HEK293 (cell line): ENCODE measurements at regions not wholly inside any gene's neighbourhood (a gene's known extent, or its start where the extent isn't known, plus 50 kb on each side); places are given as distances from the start of the nearest gene placed in this dataset.

ENCODE experiments used
- CTCF ChIA-PET: fragments of 350-600 bp; formaldehyde crosslinking; extraction: SDS; loops from one replicate; lab custom pipeline; 2021; ENCODE audit warnings: antibody characterized with exemption; lab: Yijun Ruan, JAX
- POLR2A ChIA-PET: fragments of 300-600 bp; formaldehyde crosslinking; extraction: SDS; loops from one replicate; lab custom pipeline; 2020; ENCODE audit warnings: antibody characterized with exemption, inconsistent platforms; lab: Yijun Ruan, JAX
- H3K27ac ChIP-seq: fragments of 200-500 bp; sonication (Bioruptor generic); 2 replicates; pipeline ENCODE4 v1.5.1; 2014; ENCODE audit warnings: low read depth, low read length, control low read depth, inconsistent platforms; ENCODE audit errors: extremely low read depth
- H3K36me3 ChIP-seq, 2 experiments: fragments of 200-500 bp in 1 of 2; sonication (Bioruptor generic) in 1 of 2; 1 replicate in 1 of 2; 2 replicates in 1 of 2; pipeline ENCODE4 v1.5.1; 2014 to 2017; ENCODE audit warnings: inconsistent platforms in 2 of 2, low read length in 2 of 2; ENCODE audit not compliant: control insufficient read depth in 2 of 2, insufficient read depth in 1 of 2
- H3K4me1 ChIP-seq: fragments of 200-500 bp; sonication (Bioruptor generic); 2 replicates; pipeline ENCODE4 v1.5.1; 2014; ENCODE audit warnings: mild to moderate bottlenecking, low read length, inconsistent platforms; ENCODE audit not compliant: control insufficient read depth, insufficient read depth
- H3K4me3 ChIP-seq: 2 replicates; pipeline ENCODE4 v1.5.1; 2011; ENCODE audit warnings: low read depth, mild to moderate bottlenecking, control low read depth, low read length, moderate library complexity
- H3K9me3 ChIP-seq: fragments of 200-500 bp; sonication (Bioruptor generic); 2 replicates; pipeline ENCODE4 v1.5.1; 2014; ENCODE audit warnings: low read depth, low read length, inconsistent platforms; ENCODE audit not compliant: control insufficient read depth, insufficient read depth
- HOXD13 ChIP-seq: sonication (generic); formaldehyde crosslinking; IDR thresholded peaks from 2 replicates; pipeline ENCODE4 v1.8.0; 2022; ENCODE audit warnings: missing genetic modification reagents, borderline replicate concordance
- KLF16 ChIP-seq: fragments of 450-650 bp; formaldehyde crosslinking; IDR thresholded peaks from 2 replicates; pipeline ENCODE4 v1.5.1; 2017; ENCODE audit warnings: missing biosample characterization, missing genetic modification characterization
- KLF17 ChIP-seq: fragments of 450-650 bp; formaldehyde crosslinking; IDR thresholded peaks from 2 replicates; pipeline ENCODE4 v1.5.1; 2016; ENCODE audit warnings: missing biosample characterization, missing genetic modification characterization
- OVOL3 ChIP-seq: fragments of 450-650 bp; formaldehyde crosslinking; IDR thresholded peaks from 2 replicates; pipeline ENCODE4 v1.5.1; 2016; ENCODE audit warnings: missing biosample characterization, missing genetic modification characterization
- TRIM28 ChIP-seq: IDR thresholded peaks from 2 replicates; pipeline ENCODE4 v1.6.1; 2011; ENCODE audit warnings: low read length, control low read depth, borderline replicate concordance
- ZBTB1 ChIP-seq: fragments of 450-650 bp; formaldehyde crosslinking; IDR thresholded peaks from 2 replicates; pipeline ENCODE4 v1.5.1; 2016; ENCODE audit warnings: missing biosample characterization, missing genetic modification characterization
- ZFHX2 ChIP-seq: fragments of 450-650 bp; formaldehyde crosslinking; conservative IDR thresholded peaks from 2 replicates; pipeline ENCODE4 v1.5.1; 2016; ENCODE audit warnings: missing biosample characterization, missing genetic modification characterization
- ZNF146 ChIP-seq: fragments of 450-650 bp; formaldehyde crosslinking; IDR thresholded peaks from 2 replicates; pipeline ENCODE4 v1.5.1; 2016; ENCODE audit warnings: missing biosample characterization, missing genetic modification characterization
- ZNF174 ChIP-seq: fragments of 450-650 bp; formaldehyde crosslinking; IDR thresholded peaks from 2 replicates; pipeline ENCODE4 v1.5.0; 2017; ENCODE audit warnings: missing biosample characterization, mild to moderate bottlenecking, missing genetic modification characterization
- ZNF221 ChIP-seq: fragments of 450-650 bp; formaldehyde crosslinking; IDR thresholded peaks from 2 replicates; pipeline ENCODE4 v1.5.1; 2017; ENCODE audit warnings: missing biosample characterization, missing genetic modification characterization, borderline replicate concordance
- ZNF24 ChIP-seq: fragments of 450-650 bp; formaldehyde crosslinking; IDR thresholded peaks from 2 replicates; pipeline ENCODE4 v1.5.1; 2016; ENCODE audit warnings: missing biosample characterization, missing genetic modification characterization
- ZNF341 ChIP-seq: fragments of 450-650 bp; formaldehyde crosslinking; IDR thresholded peaks from 2 replicates; pipeline ENCODE4; 2016; ENCODE audit warnings: low read depth, missing biosample characterization, missing genetic modification characterization
- ZNF362 ChIP-seq: fragments of 450-650 bp; formaldehyde crosslinking; IDR thresholded peaks from 2 replicates; pipeline ENCODE4 v1.5.1; 2016; ENCODE audit warnings: missing biosample characterization, missing genetic modification characterization
- ZNF366 ChIP-seq: fragments of 450-650 bp; formaldehyde crosslinking; conservative IDR thresholded peaks from 2 replicates; pipeline ENCODE4 v1.5.1; 2016; ENCODE audit warnings: missing biosample characterization, missing genetic modification characterization
- ZNF391 ChIP-seq: fragments of 450-650 bp; formaldehyde crosslinking; IDR thresholded peaks from 2 replicates; pipeline ENCODE4 v1.5.1; 2016; ENCODE audit warnings: low read depth, missing biosample characterization, missing genetic modification characterization, borderline replicate concordance
- ZNF48 ChIP-seq: fragments of 450-650 bp; formaldehyde crosslinking; IDR thresholded peaks from 2 replicates; pipeline ENCODE4 v1.5.1; 2016; ENCODE audit warnings: missing biosample characterization, missing genetic modification characterization
- ZNF510 ChIP-seq: fragments of 450-650 bp; formaldehyde crosslinking; IDR thresholded peaks from 2 replicates; pipeline ENCODE4 v1.5.1; 2018; ENCODE audit warnings: mild to moderate bottlenecking, missing genetic modification characterization, missing biosample characterization; ENCODE audit not compliant: insufficient replicate concordance
- ZNF600 ChIP-seq: fragments of 450-650 bp; formaldehyde crosslinking; IDR thresholded peaks from 2 replicates; pipeline ENCODE4 v1.5.1; 2016; ENCODE audit warnings: missing biosample characterization, missing genetic modification characterization
- ZNF626 ChIP-seq: fragments of 450-650 bp; sonication (Bioruptor Pico); formaldehyde crosslinking; IDR thresholded peaks from 2 replicates; pipeline ENCODE4 v1.5.1; 2018; ENCODE audit warnings: missing biosample characterization, missing genetic modification characterization, inconsistent platforms
- ZNF639 ChIP-seq: fragments of 450-650 bp; formaldehyde crosslinking; IDR thresholded peaks from 2 replicates; pipeline ENCODE4 v1.5.1; 2016; ENCODE audit warnings: missing biosample characterization, missing genetic modification characterization
- ZNF660 ChIP-seq: fragments of 450-650 bp; IDR thresholded peaks from 2 replicates; pipeline ENCODE4 v1.5.1; 2018; ENCODE audit warnings: missing biosample characterization, mild to moderate bottlenecking, missing genetic modification characterization
- ZNF76 ChIP-seq: fragments of 450-650 bp; formaldehyde crosslinking; IDR thresholded peaks from 2 replicates; pipeline ENCODE4; 2016; ENCODE audit warnings: low read depth, missing biosample characterization, missing genetic modification characterization, borderline replicate concordance
- ZNF791 ChIP-seq: fragments of 450-650 bp; formaldehyde crosslinking; IDR thresholded peaks from 2 replicates; pipeline ENCODE4 v1.5.1; 2016; ENCODE audit warnings: missing biosample characterization, missing genetic modification characterization
- ZSCAN5A ChIP-seq: fragments of 450-650 bp; formaldehyde crosslinking; IDR thresholded peaks from 2 replicates; pipeline ENCODE4 v1.5.1; 2016; ENCODE audit warnings: missing biosample characterization, missing genetic modification characterization
- TF ChIP-seq, protein P1 (sequence below): fragments of 450-650 bp; formaldehyde crosslinking; IDR thresholded peaks from 2 replicates; pipeline ENCODE4 v1.5.1; 2016; ENCODE audit warnings: missing biosample characterization, missing genetic modification characterization
- TF ChIP-seq, protein P2 (sequence below): fragments of 450-650 bp; formaldehyde crosslinking; IDR thresholded peaks from 2 replicates; pipeline ENCODE4 v1.5.1; 2016; ENCODE audit warnings: missing biosample characterization, missing genetic modification characterization
- TF ChIP-seq, protein P3 (sequence below): fragments of 450-650 bp; formaldehyde crosslinking; IDR thresholded peaks from 2 replicates; pipeline ENCODE4 v1.5.1; 2017; ENCODE audit warnings: missing biosample characterization, missing genetic modification characterization

DNA sequence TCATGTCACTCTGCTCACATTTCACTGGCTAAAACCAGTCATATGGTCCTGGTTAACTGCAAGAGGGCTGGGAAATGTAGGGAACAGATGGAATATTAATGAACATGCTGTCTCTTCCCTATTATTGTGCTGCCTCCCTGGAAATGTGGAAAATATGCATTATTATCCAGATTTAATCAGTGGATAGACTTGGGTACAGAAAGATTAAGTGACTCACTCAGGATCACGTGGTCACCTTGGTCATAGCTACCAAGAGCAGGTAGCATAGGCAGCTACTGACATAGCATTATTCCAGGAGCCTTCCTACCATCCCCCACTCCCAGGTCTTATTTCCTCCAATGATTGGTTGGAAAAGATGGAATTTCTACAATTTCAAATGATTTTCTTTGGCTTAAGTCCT, 141.1 kb downstream of the HRH4 start:
- Histone ChIP-seq H3K27ac (no peak overlapping the region), H3K4me1 (no peaks in the 10 kb centered on the region), H3K4me3 (no peak overlapping the region), H3K9me3 (no peaks in the 10 kb centered on the region), H3K36me3 (no peaks in the 10 kb centered on the region)
- ChIA-PET CTCF (interaction anchor here (0.6 to 9.1 kb wide), 6 partner anchors 58 to 1418 kb away, joined by 3 to 92 read pairs (median 5); no protein-coding TSS in a partner anchor), POLR2A (no interaction called here)
- TF ChIP-seq KLF17 (tag by site-specific recombination) (no peak), ZNF791 (tag by site-specific recombination) (no peak), ZNF48 (tag by site-specific recombination) (no peak), ZNF341 (tag by site-specific recombination) (no peak), ZNF391 (no peak), OVOL3 (tag by site-specific recombination) (no peak), HOXD13 (no peak), TRIM28 (no peak), ZNF626 (tag by site-specific recombination) (no peak), ZNF76 (tag by site-specific recombination) (no peak), ZNF600 (tag by site-specific recombination) (no peak), ZFHX2 (no peak), ZNF146 (tag by site-specific recombination) (no peak), ZNF362 (no peak), ZNF660 (tag by site-specific recombination) (no peak), KLF16 (tag by site-specific recombination) (no peak), ZNF639 (tag by site-specific recombination) (no peak)
- TF ChIP-seq, protein P1, sequence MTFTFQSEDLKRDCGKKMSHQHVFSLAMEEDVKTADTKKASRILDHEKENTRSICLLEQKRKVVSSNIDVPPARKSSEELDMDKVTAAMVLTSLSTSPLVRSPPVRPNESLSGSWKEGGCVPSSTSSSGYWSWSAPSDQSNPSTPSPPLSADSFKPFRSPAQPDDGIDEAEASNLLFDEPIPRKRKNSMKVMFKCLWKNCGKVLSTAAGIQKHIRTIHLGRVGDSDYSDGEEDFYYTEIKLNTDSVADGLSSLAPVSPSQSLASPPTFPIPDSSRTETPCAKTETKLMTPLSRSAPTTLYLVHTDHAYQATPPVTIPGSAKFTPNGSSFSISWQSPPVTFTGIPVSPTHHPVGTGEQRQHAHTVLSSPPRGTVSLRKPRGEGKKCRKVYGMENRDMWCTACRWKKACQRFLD (tag by site-specific recombination) = no peak

DNA sequence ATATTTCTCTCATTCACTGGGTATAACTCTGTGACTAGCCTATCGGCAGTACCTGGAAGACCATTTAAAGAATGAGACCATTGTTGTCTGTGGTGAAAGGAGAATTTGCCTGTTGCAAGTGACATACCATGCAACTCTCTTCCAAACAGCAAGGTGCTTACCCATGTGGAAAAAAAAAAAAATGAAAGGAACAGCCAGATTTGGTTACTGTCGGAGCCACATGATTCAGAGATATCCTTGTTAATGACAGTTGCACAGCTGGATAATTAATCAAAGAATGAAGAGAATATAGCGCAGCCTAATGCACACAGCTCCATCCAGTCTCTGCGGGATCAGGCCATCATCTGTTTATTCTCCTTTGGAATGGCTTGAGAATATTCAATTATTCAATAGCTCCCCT, 141.8 kb downstream of the HRH4 start:
- H3K36me3 ChIP-seq = no peaks in the 10 kb centered on the region
- TF ChIP-seq, protein P2, sequence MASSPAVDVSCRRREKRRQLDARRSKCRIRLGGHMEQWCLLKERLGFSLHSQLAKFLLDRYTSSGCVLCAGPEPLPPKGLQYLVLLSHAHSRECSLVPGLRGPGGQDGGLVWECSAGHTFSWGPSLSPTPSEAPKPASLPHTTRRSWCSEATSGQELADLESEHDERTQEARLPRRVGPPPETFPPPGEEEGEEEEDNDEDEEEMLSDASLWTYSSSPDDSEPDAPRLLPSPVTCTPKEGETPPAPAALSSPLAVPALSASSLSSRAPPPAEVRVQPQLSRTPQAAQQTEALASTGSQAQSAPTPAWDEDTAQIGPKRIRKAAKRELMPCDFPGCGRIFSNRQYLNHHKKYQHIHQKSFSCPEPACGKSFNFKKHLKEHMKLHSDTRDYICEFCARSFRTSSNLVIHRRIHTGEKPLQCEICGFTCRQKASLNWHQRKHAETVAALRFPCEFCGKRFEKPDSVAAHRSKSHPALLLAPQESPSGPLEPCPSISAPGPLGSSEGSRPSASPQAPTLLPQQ (tag by site-specific recombination) = no peak
- TF ChIP-seq ZNF510 (no peak), OVOL3 (tag by site-specific recombination) (no peak), ZNF366 (no peak), KLF17 (tag by site-specific recombination) (no peak), ZNF24 (tag by site-specific recombination) (no peak), ZBTB1 (no peak), ZSCAN5A (tag by site-specific recombination) (no peak), ZNF174 (tag by site-specific recombination) (no peak), ZNF221 (no peak)
- TF ChIP-seq, protein P3, sequence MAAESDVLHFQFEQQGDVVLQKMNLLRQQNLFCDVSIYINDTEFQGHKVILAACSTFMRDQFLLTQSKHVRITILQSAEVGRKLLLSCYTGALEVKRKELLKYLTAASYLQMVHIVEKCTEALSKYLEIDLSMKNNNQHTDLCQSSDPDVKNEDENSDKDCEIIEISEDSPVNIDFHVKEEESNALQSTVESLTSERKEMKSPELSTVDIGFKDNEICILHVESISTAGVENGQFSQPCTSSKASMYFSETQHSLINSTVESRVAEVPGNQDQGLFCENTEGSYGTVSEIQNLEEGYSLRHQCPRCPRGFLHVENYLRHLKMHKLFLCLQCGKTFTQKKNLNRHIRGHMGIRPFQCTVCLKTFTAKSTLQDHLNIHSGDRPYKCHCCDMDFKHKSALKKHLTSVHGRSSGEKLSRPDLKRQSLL (tag by site-specific recombination) = no peak
- TF ChIP-seq, all 188 proteins: peak for 0
- H3K4me3 ChIP-seq = no peak overlapping the region
- H3K4me1 ChIP-seq = no peaks in the 10 kb centered on the region
- ChIA-PET CTCF (interaction anchor here (0.6 to 9.1 kb wide), 6 partner anchors 13 to 1417 kb away, joined by 3 to 92 read pairs (median 5); no protein-coding TSS in a partner anchor), POLR2A (no interaction called here)
- no peak overlapping the region for H3K27ac ChIP-seq
- no peaks in the 10 kb centered on the region for H3K9me3 ChIP-seq
